Stomach (tissue), 4 donors: ENCODE measurements at regions not wholly inside any gene's neighbourhood (a gene's known extent, or its start where the extent isn't known, plus 50 kb on each side); places are given as distances from the start of the nearest gene placed in this dataset.

Source experiments
- CTCF ChIP-seq, 7 experiments: fragments of 450-650 bp in 4 of 7; fragments of 200-600 bp in 3 of 7; sonication (generic) in 3 of 7; IDR thresholded peaks; one replicate each; pipeline ENCODE4 v1.5.1; 2016 to 2019; ENCODE audit warnings: antibody characterized with exemption in 7 of 7, control low read depth in 2 of 7, mild to moderate bottlenecking in 1 of 7
- EP300 ChIP-seq: sonication (generic); formaldehyde crosslinking; IDR thresholded peaks from one replicate; pipeline ENCODE4 v1.6.1; 2017; ENCODE audit warnings: antibody characterized with exemption
- POLR2A ChIP-seq, 4 donors: fragments of 450-650 bp; IDR thresholded peaks; one replicate each; pipeline ENCODE4 v1.6.1; 2016; ENCODE audit warnings: antibody characterized with exemption in 4 of 4, control low read depth in 2 of 4, mild to moderate bottlenecking in 1 of 4, moderate library complexity in 1 of 4
- POLR2AphosphoS5 ChIP-seq, 3 donors: sonication (generic); formaldehyde crosslinking; IDR thresholded peaks; one replicate each; pipeline ENCODE4 v1.6.1; 2016; ENCODE audit warnings: antibody characterized with exemption in 3 of 3

GRCh38 chr1:88104886-88105285 lies 579.2 kb upstream of the PKN2 start:
- TF ChIP-seq CTCF (IDR thresholded peaks at IDR 0.05) (no peak), POLR2AphosphoS5 (IDR thresholded peaks at IDR 0.05) (no peak), EP300 (no peak), POLR2A (IDR thresholded peaks at IDR 0.05) (no peak)
